ENCODE measurements at regions not wholly inside any gene's neighbourhood (a gene's known extent, or its start where the extent isn't known, plus 50 kb on each side); places are given as distances from the start of the nearest gene placed in this dataset.

GRCh38 chr1:173410794-173411236 lies 66.3 kb upstream of the PRDX6 start:
- H3K27ac Mint-ChIP-seq, result peak overlapping the region; percentile 37
- CTCF ChIA-PET, result no interaction called here
- no peaks in the 10 kb centered on the region for H3K9me3 ChIP-seq (ENCODE audit: control insufficient read depth in 1 of 2, insufficient read depth in 1 of 2, low read length in 2 of 2)
- H3K36me3 Mint-ChIP-seq (ENCODE audit: low read depth), result peaks cover 14% of the 10 kb centered on the region
- H3K4me1 Mint-ChIP-seq (ENCODE audit: low read depth), result peaks cover 35% of the 10 kb centered on the region
- no peaks in the 10 kb centered on the region for H3K27me3 ChIP-seq (ENCODE audit: control insufficient read depth in 1 of 2, insufficient read depth in 2 of 2, low read length in 2 of 2)
- peaks cover 6% of the 10 kb centered on the region for H3K36me3 ChIP-seq (ENCODE audit: insufficient read depth, low read length)
- intact Hi-C loops (cut with DNase I, micrococcal nuclease), result no loop called here
- H3K9me3 Mint-ChIP-seq, result no peaks in the 10 kb centered on the region
- DNase-seq, result peak in 3 of 14 experiments; percentile 23 to 60 (median 46)
- no peak overlapping the region for H3K4me3 Mint-ChIP-seq
- no peaks in the 10 kb centered on the region for H3K27me3 Mint-ChIP-seq
- no peak overlapping the region for H3K4me3 ChIP-seq (ENCODE audit: low read length)
- no peak for ATAC-seq (ENCODE audit: poor library complexity)
- no peak for TF ChIP-seq CTCF (IDR thresholded peaks at IDR 0.05)
- H3K27ac ChIP-seq (ENCODE audit: low read depth in 1 of 2, low read length in 2 of 2), result no peak overlapping the region
- H3K4me1 ChIP-seq (ENCODE audit: insufficient read depth, low read length), result peaks cover 23% of the 10 kb centered on the region
- POLR2A ChIA-PET, result interaction anchor here (0.7 kb wide), 1 partner anchor 8 kb away, joined by 3 read pairs; no protein-coding TSS in a partner anchor

GRCh38 chr1:173411835-173412742 lies 65.0 kb upstream of the PRDX6 start:
- no peaks in the 10 kb centered on the region for H3K9me3 ChIP-seq (ENCODE audit: control insufficient read depth in 1 of 2, insufficient read depth in 1 of 2, low read length in 2 of 2)
- H3K4me3 ChIP-seq (ENCODE audit: low read length), result no peak overlapping the region
- H3K36me3 Mint-ChIP-seq (ENCODE audit: low read depth), result peaks cover 21% of the 10 kb centered on the region
- no peak overlapping the region for H3K4me3 Mint-ChIP-seq
- DNase-seq (no peak), ATAC-seq (ENCODE audit: poor library complexity) (no peak)
- no peaks in the 10 kb centered on the region for H3K27me3 Mint-ChIP-seq
- TF ChIP-seq CTCF (IDR thresholded peaks at IDR 0.05), result no peak
- H3K27me3 ChIP-seq (ENCODE audit: control insufficient read depth in 1 of 2, insufficient read depth in 2 of 2, low read length in 2 of 2), result no peaks in the 10 kb centered on the region
- H3K27ac Mint-ChIP-seq, result no peak overlapping the region
- H3K9me3 Mint-ChIP-seq, result no peaks in the 10 kb centered on the region
- peaks cover 17% of the 10 kb centered on the region for H3K4me1 ChIP-seq (ENCODE audit: insufficient read depth, low read length)
- H3K36me3 ChIP-seq (ENCODE audit: insufficient read depth, low read length), result peaks cover 15% of the 10 kb centered on the region
- peaks cover 28% of the 10 kb centered on the region for H3K4me1 Mint-ChIP-seq (ENCODE audit: low read depth)
- POLR2A ChIA-PET, result no interaction called here
- CTCF ChIA-PET, result interaction anchor here (0.7 kb wide), 1 partner anchor 1883 kb away, joined by 3 read pairs; no protein-coding TSS in a partner anchor
- intact Hi-C loops (cut with DNase I, micrococcal nuclease), result no loop called here
- no peak overlapping the region for H3K27ac ChIP-seq (ENCODE audit: low read depth in 1 of 2, low read length in 2 of 2)

GRCh38 chr1:173413271-173413707 lies 63.8 kb upstream of the PRDX6 start:
- Mint-ChIP-seq H3K27ac (no peak overlapping the region), H3K9me3 (no peaks in the 10 kb centered on the region), H3K27me3 (no peaks in the 10 kb centered on the region), H3K36me3 (ENCODE audit: low read depth) (peaks cover 33% of the 10 kb centered on the region), H3K4me3 (no peak overlapping the region), H3K4me1 (ENCODE audit: low read depth) (peaks cover 28% of the 10 kb centered on the region)
- no peak for TF ChIP-seq CTCF (IDR thresholded peaks at IDR 0.05)
- Histone ChIP-seq H3K9me3 (ENCODE audit: control insufficient read depth in 1 of 2, insufficient read depth in 1 of 2, low read length in 2 of 2) (no peaks in the 10 kb centered on the region), H3K4me3 (ENCODE audit: low read length) (no peak overlapping the region), H3K27me3 (ENCODE audit: control insufficient read depth in 1 of 2, insufficient read depth in 2 of 2, low read length in 2 of 2) (no peaks in the 10 kb centered on the region), H3K4me1 (ENCODE audit: insufficient read depth, low read length) (peaks cover 14% of the 10 kb centered on the region), H3K27ac (ENCODE audit: low read depth in 1 of 2, low read length in 2 of 2) (no peak overlapping the region), H3K36me3 (ENCODE audit: insufficient read depth, low read length) (peaks cover 23% of the 10 kb centered on the region)
- intact Hi-C loops (cut with DNase I, micrococcal nuclease), result no loop called here
- ChIA-PET CTCF (no interaction called here), POLR2A (no interaction called here)
- no peak for ATAC-seq (ENCODE audit: poor library complexity)
- no peak for DNase-seq
